GM18498 (cell line): ENCODE measurements at regions not wholly inside any gene's neighbourhood (a gene's known extent, or its start where the extent isn't known, plus 50 kb on each side); places are given as distances from the start of the nearest gene placed in this dataset.
A peak's percentile ranks its signal among the peaks of the same experiment; 100 is the strongest.
"Not testable (repeated sequence)": the region's sequence is repeated elsewhere in the genome, so short reads cannot be mapped to it uniquely, and the experiment has no call there.

Experiments
- ATAC-seq: cut with Tn5 transposase; IDR thresholded peaks from one replicate; pipeline ENCODE4 v1.9.1; 2021; ENCODE audit warnings: mild to moderate bottlenecking, moderate library complexity; ENCODE audit not compliant: unreplicated experiment

- ATAC-seq: not testable (repeated sequence)
These were observed 50.8 kb downstream of the PPIAL4G start for GRCh38 chr1:148432318-148432717.

- ATAC-seq: not testable (repeated sequence)
These were observed 53.2 kb downstream of the PPIAL4G start for GRCh38 chr1:148429856-148430255.

GRCh38 chr1:148426940-148427611, 56.0 kb downstream of the PPIAL4G start:
- not testable (repeated sequence) for ATAC-seq

DNA sequence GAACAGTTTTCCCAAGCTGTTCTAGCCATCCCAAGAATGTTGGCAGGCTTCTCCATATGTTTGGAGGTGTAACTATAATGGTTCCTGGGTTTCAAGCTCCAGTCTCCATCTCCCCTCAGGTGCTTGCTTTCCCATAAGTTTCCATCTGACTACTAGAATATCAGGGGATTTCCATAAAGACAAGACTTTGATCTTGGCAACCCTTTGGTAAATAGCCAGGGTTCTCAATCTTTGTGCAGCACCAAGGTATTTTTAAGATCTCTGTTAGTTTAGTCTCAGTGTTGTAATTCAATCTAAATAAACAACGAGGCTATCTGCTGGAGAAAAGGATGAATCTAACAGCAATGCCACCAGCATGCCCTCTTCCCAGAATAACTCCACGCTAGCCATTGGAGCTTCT, 56.7 kb downstream of the PPIAL4G start:
- ATAC-seq: not testable (repeated sequence)

GRCh38 chr1:148424143-148425003, 58.7 kb downstream of the PPIAL4G start:
- ATAC-seq: not testable (repeated sequence)

- not testable (repeated sequence) for ATAC-seq
These were observed 60.2 kb downstream of the PPIAL4G start for GRCh38 chr1:148422921-148423320.

DNA sequence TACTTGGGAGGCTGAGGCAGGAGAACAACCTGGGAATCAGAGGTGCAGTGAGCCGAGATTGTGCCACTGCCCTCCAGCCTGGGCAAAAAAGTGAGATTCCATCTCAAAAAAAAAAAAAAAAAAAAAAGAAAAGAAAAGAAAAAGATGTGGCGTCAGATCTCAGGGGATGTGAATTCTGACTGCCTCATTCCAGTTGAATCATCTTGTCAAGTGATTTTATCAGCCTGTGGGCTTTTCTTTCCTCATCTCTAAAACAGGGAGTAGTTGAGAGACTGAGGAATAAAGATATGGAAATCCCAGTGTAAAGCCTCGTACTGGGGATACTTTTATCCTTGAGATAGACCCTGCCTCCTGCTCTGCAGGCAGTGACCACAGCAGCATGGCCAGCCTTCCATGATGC, 65.9 kb downstream of the PPIAL4G start:
- ATAC-seq: not testable (repeated sequence)

GRCh38 chr1:148413385-148413784, 69.7 kb downstream of the PPIAL4G start:
- not testable (repeated sequence) for ATAC-seq

- ATAC-seq: not testable (repeated sequence)
These were observed 78.1 kb downstream of the PPIAL4G start for GRCh38 chr1:148404786-148405568.

DNA sequence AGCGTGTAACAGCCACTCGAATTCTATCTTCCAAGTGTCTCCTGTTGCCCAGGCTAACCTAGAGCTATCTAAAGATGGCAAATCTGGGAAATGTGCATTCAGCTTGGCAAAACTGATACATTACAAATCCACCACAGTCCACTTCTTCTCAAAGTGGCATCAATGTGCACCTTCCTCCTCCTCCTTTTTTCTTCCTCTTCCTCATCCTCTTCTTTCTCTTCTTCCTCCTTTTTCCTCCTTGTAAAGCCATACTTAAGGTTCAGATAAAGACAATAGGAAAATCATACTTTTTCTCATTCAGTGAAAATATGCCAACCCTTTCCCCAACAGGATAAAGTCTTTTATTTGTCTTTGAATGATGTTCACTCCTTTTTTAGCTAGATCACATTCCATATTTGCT, 79.2 kb downstream of the PPIAL4G start:
- not testable (repeated sequence) for ATAC-seq

GRCh38 chr1:148403085-148403456, 80.0 kb downstream of the PPIAL4G start:
- not testable (repeated sequence) for ATAC-seq

- ATAC-seq: peak; percentile 94
These were observed 80.7 kb downstream of the PPIAL4G start for GRCh38 chr1:148402152-148403084.

DNA sequence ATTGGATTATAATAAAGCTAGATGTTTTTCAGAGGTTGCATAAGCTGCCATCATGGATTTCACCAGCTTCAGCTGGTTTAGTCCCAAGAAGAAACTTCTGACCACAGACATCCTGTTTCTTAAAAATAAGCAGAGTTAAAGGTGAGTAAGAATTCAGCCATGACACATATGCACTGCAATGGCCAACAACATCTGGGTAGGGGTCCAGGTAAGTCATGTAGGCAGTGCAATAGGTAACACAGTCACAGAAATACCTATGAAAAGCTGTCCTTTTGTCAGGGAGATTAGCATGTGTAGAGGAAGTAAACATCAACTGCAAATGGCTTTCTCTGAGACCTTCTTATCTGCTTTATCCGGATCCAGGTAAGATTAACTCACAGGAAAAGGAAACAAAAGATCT, 85.6 kb downstream of the PPIAL4G start:
- not testable (repeated sequence) for ATAC-seq

DNA sequence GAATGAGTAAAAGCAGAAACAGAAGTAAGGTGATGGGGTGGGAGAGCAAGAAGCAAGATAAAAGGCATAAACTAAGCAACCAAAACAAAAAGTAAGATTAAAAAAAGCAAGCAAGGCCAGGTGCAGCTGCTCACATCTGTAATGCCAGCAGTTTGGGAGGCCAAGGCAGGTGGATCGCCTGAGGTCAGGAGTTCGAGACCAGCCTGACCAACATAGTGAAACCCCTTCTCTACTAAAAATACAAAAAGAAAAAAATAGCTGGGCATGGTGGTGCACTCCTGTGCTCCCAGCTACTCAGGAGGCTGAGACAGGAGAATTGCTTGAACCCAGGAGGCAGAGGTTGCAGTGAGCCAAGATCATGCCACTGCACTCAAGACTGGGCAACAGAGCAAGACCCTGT, 90.6 kb downstream of the PPIAL4G start:
- not testable (repeated sequence) for ATAC-seq

DNA sequence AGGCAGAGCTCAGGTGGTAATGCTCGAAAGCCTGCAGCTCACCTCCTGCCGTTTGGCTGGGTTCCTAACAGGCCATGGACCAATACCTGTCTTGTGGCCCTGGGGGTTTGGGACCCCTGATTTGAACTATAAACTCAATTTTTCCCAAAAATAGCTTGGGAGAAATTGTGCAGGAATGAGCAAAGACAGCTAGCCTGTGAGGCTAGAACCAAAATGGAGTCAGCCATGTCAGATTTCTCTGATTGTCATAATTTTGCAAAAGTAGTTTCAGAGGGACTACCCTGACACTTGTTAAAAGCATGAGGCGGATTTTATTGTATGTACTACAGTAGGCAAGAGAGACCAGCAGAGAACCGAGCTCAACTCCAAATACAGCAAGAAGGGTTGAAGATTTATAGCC, 91.8 kb downstream of the PPIAL4G start:
- not testable (repeated sequence) for ATAC-seq

- ATAC-seq: no peak
These were observed 94.1 kb downstream of the PPIAL4G start for GRCh38 chr1:148389027-148389339.

DNA sequence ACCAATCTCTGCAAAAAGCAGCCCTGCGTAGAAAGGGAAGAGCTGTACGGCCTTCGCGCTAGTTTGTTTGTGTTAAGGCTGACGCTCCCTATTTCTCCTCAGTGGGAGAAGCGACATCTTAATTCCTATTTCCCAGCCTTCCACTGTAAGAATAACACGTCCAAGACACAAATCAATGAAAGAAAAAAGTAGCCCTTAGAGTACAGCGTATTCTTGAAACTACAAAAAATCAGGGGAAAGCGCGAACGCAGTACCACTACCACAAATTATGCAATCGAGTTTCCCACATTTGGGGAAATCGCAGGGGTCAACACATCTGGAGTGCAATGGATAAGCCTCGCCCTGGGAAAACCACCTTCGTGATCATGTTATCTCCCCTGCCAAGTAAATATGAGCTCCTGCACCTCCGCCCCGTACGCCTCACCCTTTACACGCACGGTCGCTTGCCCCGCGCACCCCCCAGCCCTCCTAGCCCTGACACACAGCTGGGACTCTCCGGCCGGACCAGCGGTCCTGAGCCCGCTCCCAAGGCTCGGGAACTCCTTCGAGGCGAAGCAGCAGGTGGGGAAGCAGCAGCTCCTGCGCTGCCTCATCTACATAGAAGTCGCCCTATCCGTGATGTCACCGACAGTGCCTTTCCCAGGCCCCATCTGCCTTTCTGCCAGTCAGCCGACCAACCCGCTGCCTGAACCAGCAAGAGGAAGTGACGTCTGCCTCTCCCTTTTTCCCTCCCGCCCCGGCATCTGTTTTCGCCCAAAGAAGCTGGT, 94.7 kb downstream of the PPIAL4G start:
- peak; percentile 74 for ATAC-seq

DNA sequence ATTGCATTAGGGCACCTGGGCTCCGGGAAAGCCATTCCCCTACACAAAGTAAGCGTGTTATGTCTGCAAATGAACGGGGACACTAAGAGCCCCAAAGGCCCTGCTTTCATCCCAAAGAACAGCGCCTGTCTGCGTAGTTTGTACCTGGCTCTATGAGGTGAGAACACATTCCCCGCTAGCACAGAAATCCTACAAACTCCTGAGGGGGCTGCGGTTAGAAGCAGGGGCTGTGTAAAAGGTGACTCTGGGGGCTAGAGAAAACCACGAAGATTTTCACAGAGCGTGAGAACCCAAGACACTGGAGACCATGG, 95.2 kb downstream of the PPIAL4G start:
- ATAC-seq: not testable (repeated sequence)

GRCh38 chr1:148387122-148387948, 95.8 kb downstream of the PPIAL4G start:
- ATAC-seq: not testable (repeated sequence)
